Lower leg skin (tissue), 3 donors: ENCODE measurements at regions not wholly inside any gene's neighbourhood (a gene's known extent, or its start where the extent isn't known, plus 50 kb on each side); places are given as distances from the start of the nearest gene placed in this dataset.

ENCODE experiments used
- POLR2A ChIP-seq, 2 donors: fragments of 450-650 bp; IDR thresholded peaks; one replicate each; pipeline ENCODE4 v1.6.1; 2016 to 2017; ENCODE audit warnings: antibody characterized with exemption in 2 of 2, mild to moderate bottlenecking in 1 of 2, moderate library complexity in 1 of 2
- TF ChIP-seq, protein P1 (sequence below), 3 donors: fragments of 450-650 bp; IDR thresholded peaks; one replicate each; pipeline ENCODE4 v1.5.1; 2016; ENCODE audit warnings: antibody characterized with exemption in 3 of 3, mild to moderate bottlenecking in 3 of 3, moderate library complexity in 2 of 3

DNA sequence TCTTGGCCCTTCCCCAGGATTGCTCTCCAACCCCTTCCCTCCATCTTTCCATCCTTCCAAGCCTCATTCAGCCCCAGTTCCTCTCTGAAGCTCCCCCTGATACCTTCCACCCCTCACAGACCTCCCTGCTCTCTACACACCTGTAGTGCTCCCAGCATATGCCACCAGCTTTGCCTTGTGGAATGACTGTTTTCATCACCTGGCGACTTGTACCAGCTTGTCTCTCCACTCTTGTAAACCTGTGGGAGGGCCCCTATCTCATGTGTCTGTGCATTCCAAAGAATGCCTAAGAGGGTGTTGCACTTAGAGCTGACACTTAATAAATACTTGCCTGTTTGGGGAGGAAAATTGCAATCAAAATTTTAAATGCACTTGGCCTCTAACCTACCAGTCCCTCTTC is 198.7 kb downstream of the BCL11A start:
- TF ChIP-seq POLR2A (IDR thresholded peaks at IDR 0.05), result no peak
- TF ChIP-seq, protein P1, sequence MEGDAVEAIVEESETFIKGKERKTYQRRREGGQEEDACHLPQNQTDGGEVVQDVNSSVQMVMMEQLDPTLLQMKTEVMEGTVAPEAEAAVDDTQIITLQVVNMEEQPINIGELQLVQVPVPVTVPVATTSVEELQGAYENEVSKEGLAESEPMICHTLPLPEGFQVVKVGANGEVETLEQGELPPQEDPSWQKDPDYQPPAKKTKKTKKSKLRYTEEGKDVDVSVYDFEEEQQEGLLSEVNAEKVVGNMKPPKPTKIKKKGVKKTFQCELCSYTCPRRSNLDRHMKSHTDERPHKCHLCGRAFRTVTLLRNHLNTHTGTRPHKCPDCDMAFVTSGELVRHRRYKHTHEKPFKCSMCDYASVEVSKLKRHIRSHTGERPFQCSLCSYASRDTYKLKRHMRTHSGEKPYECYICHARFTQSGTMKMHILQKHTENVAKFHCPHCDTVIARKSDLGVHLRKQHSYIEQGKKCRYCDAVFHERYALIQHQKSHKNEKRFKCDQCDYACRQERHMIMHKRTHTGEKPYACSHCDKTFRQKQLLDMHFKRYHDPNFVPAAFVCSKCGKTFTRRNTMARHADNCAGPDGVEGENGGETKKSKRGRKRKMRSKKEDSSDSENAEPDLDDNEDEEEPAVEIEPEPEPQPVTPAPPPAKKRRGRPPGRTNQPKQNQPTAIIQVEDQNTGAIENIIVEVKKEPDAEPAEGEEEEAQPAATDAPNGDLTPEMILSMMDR (IDR thresholded peaks at IDR 0.05), result no peak
